NCI-H2196 treated with DMSO at 0.1 percent for 48 hours (cell line): ENCODE measurements at regions not wholly inside any gene's neighbourhood (a gene's known extent, or its start where the extent isn't known, plus 50 kb on each side); places are given as distances from the start of the nearest gene placed in this dataset.
"Not testable (repeated sequence)": the region's sequence is repeated elsewhere in the genome, so short reads cannot be mapped to it uniquely, and the experiment has no call there.

Experiments used
- DNase-seq: peaks from one replicate; lab custom pipeline; 2025; ENCODE audit not compliant: unreplicated experiment; lab: John Stamatoyannopoulos, UW

GRCh38 chr12:83960767-83961166 lies 951.8 kb downstream of the SLC6A15 start:
- no peak for DNase-seq

DNA sequence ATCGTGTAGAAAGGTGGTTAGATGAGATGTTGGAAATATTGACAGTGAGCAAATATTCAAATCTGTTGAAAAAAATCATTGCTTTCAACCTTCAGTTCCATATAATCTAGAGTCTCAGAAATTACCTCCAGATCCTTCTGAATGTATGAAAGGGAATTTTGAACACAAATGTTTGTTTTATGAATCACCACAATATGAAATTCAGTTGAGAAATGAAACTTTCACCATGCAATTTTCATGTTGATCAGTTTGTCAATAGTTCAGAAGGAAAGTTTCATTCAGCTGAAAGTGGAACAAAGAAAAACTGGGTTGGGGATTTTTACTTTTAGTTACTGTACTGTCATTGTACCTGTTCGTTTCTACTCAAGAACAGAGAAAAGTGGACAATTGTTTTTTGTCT lies 953.6 kb downstream of the SLC6A15 start:
- no peak for DNase-seq

DNA sequence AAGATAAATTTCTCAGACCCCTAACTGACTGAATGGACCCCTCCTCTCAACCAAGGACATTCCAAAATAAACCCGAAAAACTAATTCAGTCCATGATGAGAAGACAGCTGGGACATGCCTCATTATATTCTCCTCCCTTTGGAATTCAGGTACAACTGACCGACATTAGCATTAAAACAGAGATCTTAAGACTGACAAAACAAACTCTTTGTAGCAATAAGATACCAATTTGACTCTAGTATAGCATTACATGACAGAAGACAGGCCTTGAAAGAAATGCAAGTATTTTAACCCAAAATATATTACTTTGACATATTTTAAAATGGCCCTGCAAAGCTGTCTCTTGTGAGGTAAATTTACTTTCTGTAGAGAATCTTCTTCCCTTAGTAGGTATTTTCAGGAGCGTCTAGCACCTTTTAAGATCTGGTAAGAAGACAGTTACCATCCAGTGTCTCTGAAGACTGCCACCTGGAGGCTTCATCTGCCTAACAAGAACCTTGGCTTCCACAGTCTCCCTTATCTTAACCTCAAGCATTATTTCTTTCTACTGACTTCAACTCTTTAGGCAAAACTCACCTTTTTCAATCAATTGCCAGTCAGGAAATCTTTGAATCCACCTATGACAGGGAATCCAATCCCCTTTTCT lies 957.5 kb downstream of the SLC6A15 start:
- no peak for DNase-seq

- no peak for DNase-seq
Observed at GRCh38 chr12:83954071-83954789, 958.4 kb downstream of the SLC6A15 start.

DNA sequence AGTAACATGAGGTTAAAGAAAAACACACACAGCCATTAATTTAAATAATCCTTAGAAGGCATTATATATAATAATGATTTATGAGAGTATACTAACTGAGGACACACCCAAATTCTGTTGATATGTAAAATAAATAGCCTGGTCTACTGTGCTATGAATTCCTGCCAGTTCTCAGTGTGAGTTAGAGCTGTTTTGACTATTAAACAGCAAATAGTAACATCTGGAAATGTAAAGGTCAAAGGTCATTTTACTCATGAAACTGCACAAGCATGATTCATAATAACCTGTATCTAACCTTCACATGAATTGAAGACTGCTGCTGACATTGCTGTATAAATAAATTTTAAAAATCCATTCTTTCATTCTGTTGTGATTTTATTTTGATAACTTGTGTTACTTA lies 966.7 kb downstream of the SLC6A15 start:
- no peak for DNase-seq

DNA sequence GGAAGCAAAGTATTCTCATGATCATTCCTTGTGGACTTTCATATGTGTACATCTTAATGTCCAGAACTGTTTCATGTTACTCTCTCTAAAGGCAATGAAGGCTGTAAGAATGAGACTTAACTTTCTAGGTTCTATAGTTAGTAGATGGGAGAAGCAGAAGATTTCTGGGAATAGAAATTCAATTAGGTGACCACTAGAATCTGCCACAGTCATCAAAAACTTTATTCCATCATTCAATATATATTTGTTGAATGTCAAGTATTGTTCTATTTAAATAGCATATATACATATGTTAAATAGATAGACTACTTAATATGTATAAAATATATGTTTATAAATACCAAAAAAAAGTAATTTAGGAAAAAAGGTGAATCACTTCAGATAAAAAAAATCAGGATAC lies 972.9 kb downstream of the SLC6A15 start:
- no peak for DNase-seq

DNA sequence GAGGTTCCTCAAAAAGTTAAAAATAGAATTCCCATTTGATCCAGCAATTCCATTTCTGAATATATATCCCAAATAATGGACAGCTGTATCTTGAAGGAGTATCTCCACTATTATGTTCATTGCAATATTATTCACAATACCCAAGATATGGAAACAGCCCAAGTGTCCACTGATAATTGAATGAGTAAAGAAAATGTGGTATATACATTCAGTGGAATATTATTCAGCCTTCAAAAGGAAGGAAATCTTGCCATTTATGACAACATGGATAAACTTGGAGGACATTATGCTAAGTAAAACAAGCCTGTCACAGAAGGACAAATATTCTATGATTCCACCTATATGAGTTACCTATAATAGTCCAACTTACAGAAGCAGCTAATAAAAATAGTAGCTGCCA lies 979.0 kb downstream of the SLC6A15 start:
- DNase-seq: no peak

GRCh38 chr12:83932011-83932410 lies 980.6 kb downstream of the SLC6A15 start:
- DNase-seq: no peak

GRCh38 chr12:83931451-83931850 lies 981.1 kb downstream of the SLC6A15 start:
- no peak for DNase-seq

DNA sequence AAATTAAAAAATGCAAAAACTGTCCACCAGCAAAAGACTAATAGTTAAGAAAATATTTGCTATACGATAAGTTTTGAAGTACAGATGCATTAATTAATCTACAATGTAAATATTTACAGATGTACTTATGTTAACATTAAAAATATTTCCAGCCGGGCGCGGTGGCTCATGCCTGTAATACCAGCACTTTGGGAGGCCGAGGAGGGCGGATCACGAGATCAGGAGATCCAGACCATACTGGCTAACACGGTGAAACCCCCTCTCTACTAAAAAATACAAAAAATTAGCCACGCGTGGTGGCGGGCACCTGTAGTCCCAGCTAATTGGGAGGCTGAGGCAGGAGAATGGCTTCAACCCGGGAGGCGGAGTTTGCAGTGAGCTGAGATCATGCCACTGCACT lies 982.8 kb downstream of the SLC6A15 start:
- not testable (repeated sequence) for DNase-seq

- DNase-seq: no peak
Observed at GRCh38 chr12:83920821-83921547, 991.6 kb downstream of the SLC6A15 start.

DNA sequence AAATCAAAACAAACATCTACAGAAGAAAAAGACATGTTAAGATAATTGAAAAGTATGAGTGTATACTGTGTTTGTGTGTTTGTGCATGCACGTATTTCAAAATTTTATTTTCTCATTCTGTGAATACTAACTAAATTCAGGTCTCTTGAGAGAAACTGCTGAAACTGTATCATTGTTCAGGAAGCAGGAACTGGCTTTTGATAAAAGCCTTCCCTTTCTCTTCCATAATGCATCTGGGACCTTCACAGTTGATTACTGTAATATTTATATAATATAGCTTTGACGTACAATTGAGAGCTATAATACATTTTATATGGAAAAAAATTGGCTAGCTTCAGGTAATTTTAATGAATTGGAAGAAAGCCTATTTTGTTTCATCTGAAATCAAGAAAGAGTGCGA lies 993.5 kb downstream of the SLC6A15 start:
- no peak for DNase-seq

- DNase-seq: no peak
Observed at GRCh38 chr12:83904175-83904574, 1008.4 kb downstream of the SLC6A15 start.

- no peak for DNase-seq
Observed at GRCh38 chr12:83896416-83896815, 1016.2 kb downstream of the SLC6A15 start.

- no peak for DNase-seq
Observed at GRCh38 chr12:83893101-83893500, 1019.5 kb downstream of the SLC6A15 start.

DNA sequence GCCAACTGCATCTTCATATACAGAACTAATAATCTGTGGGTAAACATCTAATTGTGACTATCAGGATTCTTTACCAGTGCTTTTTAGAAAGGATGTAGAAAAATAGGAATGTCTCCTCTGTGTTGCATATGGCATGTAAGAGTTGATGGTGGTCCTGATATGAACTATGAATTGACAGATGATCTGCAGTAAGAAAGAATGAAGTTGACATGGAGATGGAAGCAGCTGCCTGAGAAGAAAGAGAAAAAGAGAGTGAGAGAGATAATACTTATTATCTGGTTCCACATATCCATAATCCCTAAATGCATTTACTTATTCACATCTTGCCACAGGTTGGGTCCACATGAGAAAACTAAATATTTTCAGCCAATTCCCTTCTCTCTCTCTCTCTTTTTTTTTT lies 1022.9 kb downstream of the SLC6A15 start:
- no peak for DNase-seq

DNA sequence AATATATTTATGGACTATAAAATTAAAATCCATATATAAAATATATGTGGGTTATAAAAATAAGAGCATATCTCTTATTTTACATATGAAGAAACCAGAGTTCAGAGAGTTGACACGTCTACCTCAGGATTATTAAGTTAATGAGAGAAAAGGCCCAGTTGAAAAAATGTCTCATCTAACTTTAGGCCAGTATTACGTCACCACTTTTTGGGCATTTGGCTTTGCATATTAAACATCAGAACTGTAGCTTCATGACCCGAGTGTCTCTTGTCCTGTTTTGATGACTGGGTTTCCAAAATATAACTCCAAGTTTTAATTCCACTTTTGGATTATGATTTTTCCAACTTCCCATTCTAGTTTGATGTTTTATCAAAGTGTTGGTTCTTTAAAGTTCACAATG lies 1026.1 kb downstream of the SLC6A15 start:
- DNase-seq: no peak

DNA sequence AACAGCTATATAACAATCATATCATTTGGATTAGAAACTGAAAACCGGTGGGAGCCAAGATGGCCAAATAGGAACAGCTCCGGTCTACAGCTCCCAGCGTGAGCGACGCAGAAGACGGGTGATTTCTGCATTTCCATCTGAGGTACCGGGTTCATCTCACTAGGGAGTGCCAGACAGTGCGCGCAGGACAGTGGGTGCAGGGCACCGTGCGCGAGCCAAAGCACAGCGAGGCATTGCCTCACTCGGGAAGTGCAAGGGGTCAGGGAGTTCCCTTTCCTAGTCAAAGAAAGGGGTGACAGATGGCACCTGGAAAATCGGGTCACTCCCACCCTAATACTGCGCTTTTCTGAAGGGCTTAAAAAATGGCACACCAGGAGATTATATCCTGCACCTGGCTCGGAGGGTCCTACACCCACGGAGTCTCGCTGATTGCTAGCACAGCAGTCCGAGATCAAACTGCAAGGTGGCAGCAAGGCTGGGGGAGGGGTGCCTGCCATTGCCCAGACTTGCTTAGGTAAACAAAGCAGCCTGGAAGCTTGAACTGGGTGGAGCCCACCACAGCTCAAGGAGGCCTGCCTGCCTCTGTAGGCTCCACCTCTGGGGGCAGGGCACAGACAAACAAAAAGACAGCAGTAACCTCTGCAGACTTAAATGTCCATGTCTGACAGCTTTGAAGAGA lies 1041.5 kb downstream of the SLC6A15 start:
- not testable (repeated sequence) for DNase-seq

DNA sequence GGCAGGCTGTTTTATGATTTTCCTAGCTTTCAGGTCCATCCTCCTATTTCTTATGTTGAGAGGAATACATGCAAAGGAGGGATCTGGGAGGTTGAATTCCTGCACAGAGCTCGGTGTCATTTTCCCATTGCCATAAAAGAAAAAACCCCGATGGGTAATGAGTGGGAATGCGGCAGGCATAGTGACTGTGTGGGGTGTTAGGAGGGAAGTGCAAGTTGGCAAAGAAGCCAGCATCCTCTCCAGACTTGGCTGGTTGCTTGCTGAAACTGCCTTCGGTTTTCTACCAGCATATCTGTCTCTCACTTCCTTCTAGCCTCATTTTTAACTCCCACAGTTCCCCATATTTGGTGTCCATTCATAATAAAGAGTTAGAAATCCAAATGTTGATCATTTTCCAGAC lies 1046.1 kb downstream of the SLC6A15 start:
- no peak for DNase-seq

DNA sequence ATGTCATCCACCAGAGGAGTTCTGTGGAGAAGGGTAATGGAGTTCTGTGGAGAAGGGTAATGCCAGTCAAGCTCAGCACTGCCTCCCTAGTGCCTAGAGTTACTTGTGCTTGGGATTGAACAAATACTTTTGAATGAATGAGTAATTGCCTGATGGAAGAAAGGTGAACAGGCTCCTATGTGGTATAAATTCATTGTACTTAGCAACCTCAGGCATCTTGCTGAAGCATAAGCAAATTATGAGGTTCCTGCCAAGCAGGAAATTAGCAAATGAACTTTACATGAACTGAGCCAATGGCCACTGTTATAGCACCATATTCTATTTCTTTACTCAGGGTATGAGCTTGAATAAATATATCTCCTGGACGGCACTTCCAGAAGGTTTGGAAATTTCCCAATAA lies 1047.2 kb downstream of the SLC6A15 start:
- DNase-seq: no peak

GRCh38 chr12:83864054-83864453 lies 1048.5 kb downstream of the SLC6A15 start:
- no peak for DNase-seq

- no peak for DNase-seq
Observed at GRCh38 chr12:83859021-83859420, 1053.6 kb downstream of the SLC6A15 start.
